ENCODE measurements at regions not wholly inside any gene's neighbourhood (a gene's known extent, or its start where the extent isn't known, plus 50 kb on each side); places are given as distances from the start of the nearest gene placed in this dataset.

- Histone ChIP-seq H3K4me3 (replicated peaks in 1 of 3; ENCODE audit: low read depth in 2 of 3, low read length in 3 of 3) (no peak overlapping the region), H3K4me1 (ENCODE audit: control insufficient read depth in 1 of 2, insufficient read depth in 2 of 2, low read length in 2 of 2) (peaks cover 6 to 7% of the 10 kb centered on the region in 2 donors), H3K79me2 (ENCODE audit: insufficient read depth, low read length) (no peaks in the 10 kb centered on the region), H3K36me3 (replicated peaks in 1 of 2; ENCODE audit: control insufficient read depth in 1 of 2, insufficient read depth in 2 of 2, low read length in 2 of 2) (no peaks in the 10 kb centered on the region), H3K9ac (ENCODE audit: insufficient read depth, low read length, poor library complexity, severe bottlenecking) (no peak overlapping the region), H4K20me1 (ENCODE audit: insufficient read depth, low read length) (no peaks in the 10 kb centered on the region), H3K27me3 (ENCODE audit: control insufficient read depth in 2 of 2, insufficient read depth in 2 of 2, low read length in 2 of 2) (no peaks in the 10 kb centered on the region), H3K9me3 (replicated peaks in 1 of 2; ENCODE audit: control insufficient read depth in 1 of 2, insufficient read depth in 1 of 2, low read length in 2 of 2) (no peaks in the 10 kb centered on the region), H3K4me2 (replicated peaks; ENCODE audit: extremely low read depth, low read length, poor library complexity, severe bottlenecking) (no peak overlapping the region), H3K27ac (ENCODE audit: low read depth in 1 of 2, low read length in 2 of 2) (no peak overlapping the region), H2AFZ (ENCODE audit: insufficient read depth, low read depth, low read length, poor library complexity, severe bottlenecking) (no peak overlapping the region)
- peaks cover 0 to 6% (median 1%) of the 10 kb centered on the region in 3 donors for H3K27me3 Mint-ChIP-seq (ENCODE audit: low read depth in 3 of 3)
- no peaks in the 10 kb centered on the region for H3K36me3 Mint-ChIP-seq
- no peak for DNase-seq
- intact Hi-C loops (cut with micrococcal nuclease) = no loop called here
- no peaks in the 10 kb centered on the region for H3K9me3 Mint-ChIP-seq
- no peak overlapping the region for H3K27ac Mint-ChIP-seq
- peaks cover 8% of the 10 kb centered on the region for H3K4me1 Mint-ChIP-seq
- no peak for TF ChIP-seq CTCF (IDR thresholded peaks at IDR 0.05)
- H3K4me3 Mint-ChIP-seq = no peak overlapping the region
These were observed 91.7 kb upstream of the HIVEP3 start for GRCh38 chr1:42010381-42010780.

DNA sequence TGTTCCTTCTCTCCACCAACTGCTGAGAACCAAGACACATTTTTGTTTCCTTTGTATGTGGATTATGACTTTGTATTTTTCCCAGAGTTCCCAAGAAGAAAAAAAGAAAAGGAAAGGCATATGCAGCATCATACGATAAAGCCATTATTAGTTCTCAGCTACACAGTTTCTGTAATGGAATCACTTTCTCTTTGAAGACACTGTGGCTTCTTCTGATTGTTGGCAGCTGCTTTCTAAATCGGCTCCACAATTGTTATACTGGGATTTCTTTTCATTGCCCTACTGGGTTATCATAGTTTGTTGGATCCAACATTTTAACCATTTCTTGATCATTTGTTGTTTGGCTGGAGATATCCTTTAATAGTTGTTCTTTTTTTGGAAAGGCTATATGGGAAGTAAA is 89.5 kb upstream of the HIVEP3 start:
- Histone ChIP-seq H3K27ac (ENCODE audit: low read depth in 1 of 2, low read length in 2 of 2) (no peak overlapping the region), H3K4me3 (replicated peaks in 1 of 3; ENCODE audit: low read depth in 2 of 3, low read length in 3 of 3) (no peak overlapping the region), H3K27me3 (ENCODE audit: control insufficient read depth in 2 of 2, insufficient read depth in 2 of 2, low read length in 2 of 2) (no peaks in the 10 kb centered on the region), H3K4me2 (replicated peaks; ENCODE audit: extremely low read depth, low read length, poor library complexity, severe bottlenecking) (no peak overlapping the region), H2AFZ (ENCODE audit: insufficient read depth, low read depth, low read length, poor library complexity, severe bottlenecking) (no peak overlapping the region), H3K9me3 (replicated peaks in 1 of 2; ENCODE audit: control insufficient read depth in 1 of 2, insufficient read depth in 1 of 2, low read length in 2 of 2) (no peaks in the 10 kb centered on the region), H3K79me2 (ENCODE audit: insufficient read depth, low read length) (no peaks in the 10 kb centered on the region), H3K36me3 (replicated peaks in 1 of 2; ENCODE audit: control insufficient read depth in 1 of 2, insufficient read depth in 2 of 2, low read length in 2 of 2) (no peaks in the 10 kb centered on the region), H4K20me1 (ENCODE audit: insufficient read depth, low read length) (no peaks in the 10 kb centered on the region), H3K9ac (ENCODE audit: insufficient read depth, low read length, poor library complexity, severe bottlenecking) (no peak overlapping the region), H3K4me1 (ENCODE audit: control insufficient read depth in 1 of 2, insufficient read depth in 2 of 2, low read length in 2 of 2) (no peaks in the 10 kb centered on the region)
- Mint-ChIP-seq H3K4me3 (no peak overlapping the region), H3K36me3 (no peaks in the 10 kb centered on the region), H3K27me3 (ENCODE audit: low read depth in 3 of 3) (peaks cover 0 to 4% (median 0%) of the 10 kb centered on the region in 3 donors), H3K27ac (no peak overlapping the region), H3K9me3 (no peaks in the 10 kb centered on the region), H3K4me1 (no peaks in the 10 kb centered on the region)
- no peak for DNase-seq
- TF ChIP-seq CTCF (IDR thresholded peaks at IDR 0.05) = no peak
- intact Hi-C loops (cut with micrococcal nuclease) = no loop called here
- 100% methylated on average over 1 of the region's 2 CpGs for WGBS (ENCODE audit: insufficient coverage)

All from CD14-positive monocyte (primary cell).